ENCODE measurements at regions not wholly inside any gene's neighbourhood (a gene's known extent, or its start where the extent isn't known, plus 50 kb on each side); places are given as distances from the start of the nearest gene placed in this dataset.

DNA sequence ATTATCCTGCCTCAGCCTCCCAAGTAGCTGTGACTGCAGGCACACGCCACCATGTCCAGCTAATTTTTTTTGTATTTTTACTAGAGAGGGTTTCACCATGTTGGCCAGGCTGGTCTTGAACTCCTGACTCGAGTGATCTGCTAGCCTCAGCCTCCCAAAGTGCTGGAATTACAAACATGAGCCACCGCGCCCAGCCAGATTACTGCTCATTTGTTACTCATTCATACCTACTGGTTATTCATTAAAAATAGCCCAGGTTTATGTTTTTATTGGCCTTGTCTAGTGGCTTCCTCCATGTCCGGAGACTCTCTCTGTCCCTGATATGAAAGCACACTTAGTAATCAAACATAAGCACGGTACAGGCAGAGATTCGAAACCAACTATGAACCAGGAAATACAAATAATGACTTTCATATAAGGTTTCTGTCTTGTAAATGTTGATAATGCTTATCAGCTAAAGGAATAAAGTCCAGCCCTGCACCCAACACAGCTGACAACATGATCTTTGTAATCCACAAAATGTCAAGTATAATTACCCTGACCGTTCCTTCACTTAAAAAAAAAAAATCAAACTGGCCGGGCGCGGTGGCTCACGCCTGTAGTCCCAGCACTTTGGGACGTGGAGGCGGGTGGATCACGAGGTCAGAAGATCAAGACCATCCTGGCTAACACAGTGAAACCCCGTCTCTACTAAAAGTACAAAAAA is 50.4 kb upstream of the CXADR start:
- no peak overlapping the region for H3K27ac Mint-ChIP-seq
- DNase-seq (ENCODE audit: low spot score) = no peak

More for the DNA sequence above, 50.4 kb upstream of the CXADR start:
- Mint-ChIP-seq H3K36me3 (ENCODE audit: low read depth) (no peaks in the 10 kb centered on the region), H3K4me1 (ENCODE audit: low read depth) (no peaks in the 10 kb centered on the region), H3K27me3 (ENCODE audit: low read depth) (no peaks in the 10 kb centered on the region), H3K4me3 (no peak overlapping the region), H3K9me3 (no peaks in the 10 kb centered on the region)
